GM18499 (cell line): ENCODE measurements at regions not wholly inside any gene's neighbourhood (a gene's known extent, or its start where the extent isn't known, plus 50 kb on each side); places are given as distances from the start of the nearest gene placed in this dataset.

Experiments used
- ATAC-seq: cut with Tn5 transposase; IDR thresholded peaks from one replicate; pipeline ENCODE4 v1.9.1; 2021; ENCODE audit warnings: moderate number of reproducible peaks; ENCODE audit not compliant: insufficient read depth, unreplicated experiment

DNA sequence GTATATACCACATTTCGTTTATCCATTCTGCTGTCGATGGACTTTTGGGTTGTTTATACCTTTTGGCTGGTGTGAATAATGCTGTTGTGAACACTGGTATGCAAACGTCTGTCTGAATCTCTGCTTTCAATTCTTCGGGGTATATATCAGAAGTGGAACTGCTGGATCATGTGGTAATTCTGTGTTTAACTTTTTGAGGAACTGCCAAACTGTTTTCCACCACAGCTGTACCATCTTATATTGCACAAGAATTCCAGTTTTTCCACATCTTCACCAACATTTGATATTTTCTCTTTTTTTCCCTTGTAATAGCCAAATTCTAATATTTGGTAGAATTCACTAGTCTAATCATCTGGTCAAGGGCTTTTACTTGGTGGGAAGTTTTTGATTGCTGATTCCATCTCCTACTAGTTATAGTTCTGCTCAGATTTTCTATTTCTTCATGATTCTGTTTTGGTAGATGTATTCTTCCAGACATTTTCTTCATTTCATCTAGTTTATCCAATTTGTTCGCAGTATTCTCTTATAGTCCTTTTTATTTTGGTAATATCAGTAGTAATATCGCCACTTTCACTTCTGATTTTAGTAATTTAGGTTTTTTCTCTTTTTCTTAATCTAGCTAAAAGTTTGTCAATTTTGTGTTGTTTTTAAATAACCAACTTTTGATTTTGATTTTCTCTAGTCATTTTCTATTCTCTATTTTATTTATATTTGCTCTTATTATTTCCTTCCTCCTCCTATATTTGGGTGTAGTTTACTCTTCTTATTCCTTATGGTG, 271.2 kb downstream of the ZEB1 start:
- no peak for ATAC-seq

DNA sequence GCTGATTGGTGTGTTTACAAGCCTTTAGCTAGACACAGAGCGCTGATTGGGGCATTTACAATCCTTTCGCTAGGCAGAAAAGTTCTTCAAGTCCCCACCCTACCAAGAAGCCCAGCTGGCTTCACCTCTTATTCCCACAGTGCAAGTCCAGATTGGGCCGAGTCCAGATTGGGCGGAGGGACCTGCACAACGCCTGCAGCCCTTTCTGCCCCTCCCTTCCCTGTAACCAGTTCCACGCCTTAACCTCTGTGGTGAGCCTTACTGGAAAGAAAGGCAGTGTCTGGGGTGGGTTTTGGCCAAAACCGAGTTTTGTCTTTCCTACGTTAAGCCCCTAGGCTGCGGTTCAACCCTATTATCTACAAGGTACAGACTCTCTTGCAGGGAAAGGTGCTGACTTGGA, 268.7 kb downstream of the ZEB1 start:
- no peak for ATAC-seq

DNA sequence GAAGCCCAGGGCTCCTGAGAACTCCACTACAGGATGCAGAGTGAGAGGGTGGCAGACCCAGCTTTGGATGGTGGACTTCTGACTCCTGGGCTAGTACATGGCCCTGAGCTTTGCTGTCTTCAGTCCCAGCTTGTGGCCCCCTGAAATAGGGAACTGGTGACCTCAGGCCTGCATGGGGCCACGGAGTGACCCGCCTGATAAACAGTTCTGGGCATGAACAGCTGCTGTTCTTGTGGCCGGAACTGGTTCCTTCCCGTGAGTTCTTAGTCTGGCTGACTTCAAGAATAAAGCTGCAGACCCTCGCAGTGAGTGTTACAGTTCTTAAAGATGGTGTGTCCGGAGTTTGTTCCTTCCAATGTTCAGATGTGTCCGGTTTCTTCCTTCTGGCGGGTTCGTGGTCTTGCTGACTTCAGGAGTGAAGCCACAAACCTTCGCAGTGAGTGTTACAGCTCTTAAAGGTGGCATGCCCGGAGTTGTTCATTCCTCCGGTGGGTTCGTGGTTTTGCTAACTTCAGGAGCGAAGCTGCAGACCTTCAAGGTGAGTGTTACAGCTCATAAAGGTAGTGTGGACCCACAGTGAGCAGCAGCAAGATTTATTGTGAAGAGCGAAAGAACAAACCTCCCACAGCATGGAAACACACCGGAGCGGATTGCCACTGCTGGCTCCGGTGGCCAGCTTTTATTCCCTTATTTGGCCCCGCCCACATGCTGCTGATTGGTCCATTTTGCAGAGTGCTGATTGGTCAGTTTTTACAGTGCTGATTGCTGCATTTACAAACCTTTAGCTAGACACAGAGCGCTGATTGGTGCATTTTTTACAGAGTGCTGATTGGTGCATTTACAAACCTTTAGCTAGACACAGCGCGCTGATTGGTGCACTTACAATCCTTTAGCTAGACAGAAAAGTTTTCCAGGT, 268.0 kb downstream of the ZEB1 start:
- ATAC-seq = no peak

DNA sequence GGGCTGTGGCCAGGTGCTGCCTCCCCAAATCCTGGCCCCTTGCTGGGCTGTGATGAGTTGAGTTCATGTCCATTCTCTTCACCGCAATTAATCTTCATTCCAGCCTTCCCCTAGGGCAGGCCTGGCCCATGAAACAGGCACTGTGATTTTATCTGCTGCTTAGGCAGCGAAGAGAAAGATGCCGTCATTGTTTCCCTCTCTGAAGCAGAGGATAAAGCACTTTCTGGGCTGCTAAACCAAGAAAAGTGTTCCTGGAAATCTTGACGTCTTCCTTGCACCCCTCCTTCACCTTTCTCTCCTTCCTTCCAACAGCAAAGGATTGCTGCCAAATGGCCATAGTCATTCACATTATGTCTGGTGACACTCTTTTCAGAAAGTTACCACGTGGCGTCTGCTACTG, 265.9 kb downstream of the ZEB1 start:
- no peak for ATAC-seq

DNA sequence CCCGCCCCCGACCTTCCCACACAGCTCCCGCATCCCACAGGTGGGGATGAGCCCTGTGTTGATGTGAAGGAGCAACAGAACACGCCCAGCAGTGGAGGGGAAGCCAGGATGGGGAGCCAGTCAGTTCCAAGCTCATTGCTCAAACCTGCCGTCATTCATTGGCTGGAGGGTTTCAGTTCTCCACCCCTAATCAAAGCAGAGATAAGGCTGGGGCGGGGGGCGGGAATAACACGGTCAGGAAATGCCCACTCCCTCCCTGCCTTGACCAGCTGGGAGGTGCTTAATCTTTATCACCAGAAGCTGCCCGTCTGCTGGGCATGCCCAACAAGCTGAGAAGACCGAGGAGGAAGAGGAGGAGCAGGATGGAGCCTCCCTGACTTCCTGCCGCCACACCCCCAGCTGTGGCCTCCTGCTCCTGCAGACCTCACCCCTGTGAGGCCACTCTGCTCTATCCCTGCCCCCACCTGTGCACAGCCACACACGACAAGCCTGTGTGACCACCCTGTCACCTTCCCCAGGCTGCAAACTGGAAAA, 265.1 kb downstream of the ZEB1 start:
- no peak for ATAC-seq

DNA sequence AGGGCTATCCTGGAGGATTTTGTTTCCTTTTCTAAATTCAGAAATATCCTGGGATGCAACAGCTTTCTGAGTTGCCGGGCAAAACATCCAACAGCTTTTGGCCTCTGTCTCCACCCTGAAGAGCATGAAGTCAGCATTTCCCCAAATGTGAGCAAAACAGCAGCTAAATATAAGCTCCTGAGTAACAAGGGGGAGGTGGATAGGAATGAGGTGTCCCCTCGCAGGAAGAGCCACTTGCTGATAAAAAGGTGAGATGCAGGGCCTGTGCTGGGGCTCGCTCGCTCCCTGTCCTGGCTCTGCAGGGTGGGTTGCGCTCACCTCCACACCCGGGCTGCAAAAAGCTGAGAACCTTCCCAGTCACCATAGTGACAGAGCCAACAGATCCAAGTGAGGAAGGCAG, 264.3 kb downstream of the ZEB1 start:
- ATAC-seq = no peak

DNA sequence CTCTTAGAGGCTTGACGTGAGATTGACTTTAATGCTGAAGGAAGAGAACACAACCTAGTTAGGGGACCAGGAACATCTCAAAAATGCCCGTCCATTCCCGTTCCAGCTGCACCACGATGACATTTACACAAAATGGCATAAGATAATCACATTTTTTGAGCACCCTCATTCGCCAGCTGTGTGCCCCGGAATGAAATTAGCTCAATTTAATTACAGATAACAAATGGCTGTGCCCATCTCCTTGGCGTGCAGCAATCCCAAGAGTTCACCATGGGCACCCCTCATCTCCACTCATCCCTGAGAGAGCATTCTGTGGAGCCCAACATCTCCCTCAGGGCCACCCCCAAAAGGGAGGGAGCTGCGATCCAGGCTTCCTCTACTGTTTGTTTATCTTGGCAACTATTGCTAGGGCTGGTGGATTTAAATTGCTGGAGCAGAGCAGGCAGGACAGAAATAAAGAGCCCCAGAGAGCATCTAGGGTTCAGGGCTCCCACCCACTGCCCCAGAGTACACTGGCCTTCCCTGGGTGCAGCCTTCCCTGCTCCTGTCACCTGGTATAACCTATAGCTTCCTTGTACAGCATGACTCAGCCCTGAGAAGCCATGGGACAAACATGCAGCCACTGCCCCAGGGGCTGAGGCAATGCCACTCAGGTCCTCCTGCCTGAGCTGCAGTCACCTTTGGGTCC, 263.5 kb downstream of the ZEB1 start:
- no peak for ATAC-seq

DNA sequence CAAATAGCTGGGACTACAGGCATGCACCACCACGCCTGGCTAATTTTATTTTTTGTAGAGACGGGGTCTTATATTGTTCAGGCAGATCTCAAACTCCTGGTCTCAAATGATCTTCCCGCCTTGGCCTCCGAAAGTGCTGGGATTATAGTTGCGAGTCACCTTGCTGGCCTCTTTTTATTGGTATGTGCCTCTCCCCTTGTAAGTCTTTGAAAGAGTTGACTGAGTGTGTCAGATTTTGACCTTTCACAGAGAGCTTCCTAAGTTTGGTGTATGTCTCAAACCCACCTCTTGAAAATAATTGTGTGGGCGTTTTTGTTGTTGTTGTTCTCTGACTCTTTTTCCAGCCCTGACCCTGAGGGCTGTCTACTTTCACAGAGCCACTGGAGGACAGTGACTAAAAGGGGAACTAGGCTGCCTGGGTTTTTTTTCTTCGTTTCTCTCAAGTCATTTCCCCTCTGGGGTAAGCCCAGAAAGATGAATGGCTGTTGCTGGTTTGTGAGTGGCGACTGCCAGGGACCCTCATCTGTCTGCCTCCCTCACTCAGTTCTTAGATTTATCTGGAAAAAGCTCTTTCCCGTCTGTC, 262.8 kb downstream of the ZEB1 start:
- ATAC-seq = peak; percentile 93

DNA sequence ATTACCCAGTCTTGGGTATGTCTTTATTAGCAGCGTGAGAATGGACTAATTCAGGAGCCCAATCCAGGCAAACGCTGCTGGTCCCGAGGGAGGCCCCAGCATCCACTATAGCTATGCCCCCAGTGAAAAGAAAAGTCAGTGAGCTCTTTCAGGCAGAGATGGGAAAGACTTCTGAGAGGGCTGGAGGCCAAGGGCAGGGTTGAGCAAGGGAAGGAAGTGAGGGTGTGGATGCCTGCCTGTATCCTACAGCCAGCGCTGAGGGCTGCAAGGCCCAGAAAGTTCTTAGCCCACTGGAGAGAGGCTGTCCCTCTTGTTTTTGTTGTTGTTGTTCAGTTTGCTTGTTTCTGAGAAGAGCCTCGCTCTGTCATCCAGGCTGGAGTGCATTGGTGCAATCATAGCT, 261.6 kb downstream of the ZEB1 start:
- no peak for ATAC-seq
